ENCODE measurements at regions not wholly inside any gene's neighbourhood (a gene's known extent, or its start where the extent isn't known, plus 50 kb on each side); places are given as distances from the start of the nearest gene placed in this dataset.
A peak's percentile ranks its signal among the peaks of the same experiment; 100 is the strongest.

GRCh38 chr4:54561940-54562339 is 95.8 kb upstream of the KIT start:
- Histone ChIP-seq H3K9ac (no peak overlapping the region), H3K36me3 (no peaks in the 10 kb centered on the region), H3K79me2 (ENCODE audit: low read depth) (no peaks in the 10 kb centered on the region), H2AFZ (replicated peaks) (no peak overlapping the region), H3K4me2 (no peak overlapping the region), H3K9me3 (ENCODE audit: low read depth) (no peaks in the 10 kb centered on the region), H3K4me3 (no peak overlapping the region), H3K27me3 (no peaks in the 10 kb centered on the region), H4K20me1 (ENCODE audit: low read depth) (peaks cover 7% of the 10 kb centered on the region), H3F3A (ENCODE audit: low read depth) (peaks cover 4% of the 10 kb centered on the region), H3K4me1 (peaks cover 17% of the 10 kb centered on the region), H3K27ac (no peak overlapping the region)
- no peak for DNase-seq (ENCODE audit: low spot score)
- TF ChIP-seq EZH2phosphoT487 (IDR thresholded peaks at IDR 0.05) (no peak), CTCF (IDR thresholded peaks at IDR 0.05) (no peak), EZH2 (IDR thresholded peaks at IDR 0.05) (no peak)
- Mint-ChIP-seq H3K9me3 (no peaks in the 10 kb centered on the region), H3K4me3 (no peak overlapping the region), H3K4me1 (peaks cover 21% of the 10 kb centered on the region), H3K36me3 (no peaks in the 10 kb centered on the region), H3K27me3 (ENCODE audit: insufficient read depth, low read depth) (peaks cover 2% of the 10 kb centered on the region), H3K27ac (no peak overlapping the region)

- TF ChIP-seq CTCF (IDR thresholded peaks at IDR 0.05) (no peak), EZH2 (IDR thresholded peaks at IDR 0.05) (no peak)
- Mint-ChIP-seq H3K4me1 (peaks cover 28% of the 10 kb centered on the region), H3K27me3 (ENCODE audit: insufficient read depth, low read depth) (no peaks in the 10 kb centered on the region), H3K9me3 (no peaks in the 10 kb centered on the region), H3K27ac (no peak overlapping the region), H3K4me3 (no peak overlapping the region), H3K36me3 (no peaks in the 10 kb centered on the region)
- Histone ChIP-seq H3K9me3 (ENCODE audit: low read depth) (no peaks in the 10 kb centered on the region), H3K4me1 (peaks cover 20% of the 10 kb centered on the region), H3F3A (ENCODE audit: low read depth) (peaks cover 4% of the 10 kb centered on the region), H3K36me3 (no peaks in the 10 kb centered on the region), H3K79me2 (ENCODE audit: low read depth) (no peaks in the 10 kb centered on the region), H3K4me2 (peak overlapping the region; percentile 12), H3K27me3 (peaks cover 10% of the 10 kb centered on the region), H3K27ac (no peak overlapping the region), H3K9ac (no peak overlapping the region), H3K4me3 (no peak overlapping the region), H4K20me1 (ENCODE audit: low read depth) (peaks cover 7% of the 10 kb centered on the region), H2AFZ (replicated peaks) (no peak overlapping the region)
- peak; percentile 37 for DNase-seq (ENCODE audit: low spot score)
Measured at GRCh38 chr4:54566608-54567007, 91.1 kb upstream of the KIT start.

- no peaks in the 10 kb centered on the region for H3K9me3 ChIP-seq (ENCODE audit: low read depth)
- H3K4me3 Mint-ChIP-seq, result no peak overlapping the region
- H3K4me1 ChIP-seq, result peaks cover 27% of the 10 kb centered on the region
- H3K9me3 Mint-ChIP-seq, result no peaks in the 10 kb centered on the region
- no peak overlapping the region for H3K4me3 ChIP-seq
- DNase-seq (ENCODE audit: low spot score), result no peak
- no peak for TF ChIP-seq EZH2 (IDR thresholded peaks at IDR 0.05)
- TF ChIP-seq CTCF (IDR thresholded peaks at IDR 0.05), result no peak
- H4K20me1 ChIP-seq (ENCODE audit: low read depth), result peaks cover 7% of the 10 kb centered on the region
- no peaks in the 10 kb centered on the region for H3K79me2 ChIP-seq (ENCODE audit: low read depth)
- no peaks in the 10 kb centered on the region for H3K36me3 Mint-ChIP-seq
- no peak overlapping the region for H3K27ac Mint-ChIP-seq
- H3K27me3 Mint-ChIP-seq (ENCODE audit: insufficient read depth, low read depth), result no peaks in the 10 kb centered on the region
- no peak overlapping the region for H2AFZ ChIP-seq (replicated peaks)
- no peaks in the 10 kb centered on the region for H3K36me3 ChIP-seq
- peaks cover 35% of the 10 kb centered on the region for H3K4me1 Mint-ChIP-seq
- peaks cover 4% of the 10 kb centered on the region for H3F3A ChIP-seq (ENCODE audit: low read depth)
- no peak overlapping the region for H3K27ac ChIP-seq
- H3K4me2 ChIP-seq, result no peak overlapping the region
- no peak overlapping the region for H3K9ac ChIP-seq
- H3K27me3 ChIP-seq, result peaks cover 10% of the 10 kb centered on the region
Measured at GRCh38 chr4:54567327-54567726, 90.4 kb upstream of the KIT start.

GRCh38 chr4:54568184-54568583 is 89.6 kb upstream of the KIT start:
- no peak overlapping the region for H3K4me3 ChIP-seq
- no peaks in the 10 kb centered on the region for H3K27me3 Mint-ChIP-seq (ENCODE audit: insufficient read depth, low read depth)
- DNase-seq (ENCODE audit: low spot score), result no peak
- H2AFZ ChIP-seq (replicated peaks), result no peak overlapping the region
- H3K79me2 ChIP-seq (ENCODE audit: low read depth), result no peaks in the 10 kb centered on the region
- peaks cover 36% of the 10 kb centered on the region for H3K4me1 Mint-ChIP-seq
- no peak overlapping the region for H3K4me3 Mint-ChIP-seq
- H3F3A ChIP-seq (ENCODE audit: low read depth), result peaks cover 4% of the 10 kb centered on the region
- H3K36me3 Mint-ChIP-seq, result no peaks in the 10 kb centered on the region
- peaks cover 29% of the 10 kb centered on the region for H3K4me1 ChIP-seq
- peaks cover 7% of the 10 kb centered on the region for H4K20me1 ChIP-seq (ENCODE audit: low read depth)
- H3K9ac ChIP-seq, result no peak overlapping the region
- no peak overlapping the region for H3K27ac Mint-ChIP-seq
- H3K4me2 ChIP-seq, result no peak overlapping the region
- H3K27me3 ChIP-seq, result peaks cover 10% of the 10 kb centered on the region
- H3K27ac ChIP-seq, result no peak overlapping the region
- H3K36me3 ChIP-seq, result no peaks in the 10 kb centered on the region
- H3K9me3 Mint-ChIP-seq, result no peaks in the 10 kb centered on the region
- H3K9me3 ChIP-seq (ENCODE audit: low read depth), result no peaks in the 10 kb centered on the region
- no peak for TF ChIP-seq EZH2phosphoT487 (IDR thresholded peaks at IDR 0.05)
- TF ChIP-seq CTCF (IDR thresholded peaks at IDR 0.05), result no peak
- TF ChIP-seq EZH2 (IDR thresholded peaks at IDR 0.05), result no peak

All from neural progenitor cell (in vitro differentiated cells).